Caki2 (cell line): ENCODE measurements at regions not wholly inside any gene's neighbourhood (a gene's known extent, or its start where the extent isn't known, plus 50 kb on each side); places are given as distances from the start of the nearest gene placed in this dataset.

Source experiments
- DNase-seq: peaks from one replicate; pipeline ENCODE4 v3.0.0-alpha.2; 2015; ENCODE audit warnings: low read depth
- in situ Hi-C: cut with HindIII; loops from 2 replicates; pipeline ENCODE4 v1.10.0; 2016; ENCODE audit warnings: low sequenced_read_pairs, low pct_unique_long_range_greater_than_20kb, mixed read lengths

DNA sequence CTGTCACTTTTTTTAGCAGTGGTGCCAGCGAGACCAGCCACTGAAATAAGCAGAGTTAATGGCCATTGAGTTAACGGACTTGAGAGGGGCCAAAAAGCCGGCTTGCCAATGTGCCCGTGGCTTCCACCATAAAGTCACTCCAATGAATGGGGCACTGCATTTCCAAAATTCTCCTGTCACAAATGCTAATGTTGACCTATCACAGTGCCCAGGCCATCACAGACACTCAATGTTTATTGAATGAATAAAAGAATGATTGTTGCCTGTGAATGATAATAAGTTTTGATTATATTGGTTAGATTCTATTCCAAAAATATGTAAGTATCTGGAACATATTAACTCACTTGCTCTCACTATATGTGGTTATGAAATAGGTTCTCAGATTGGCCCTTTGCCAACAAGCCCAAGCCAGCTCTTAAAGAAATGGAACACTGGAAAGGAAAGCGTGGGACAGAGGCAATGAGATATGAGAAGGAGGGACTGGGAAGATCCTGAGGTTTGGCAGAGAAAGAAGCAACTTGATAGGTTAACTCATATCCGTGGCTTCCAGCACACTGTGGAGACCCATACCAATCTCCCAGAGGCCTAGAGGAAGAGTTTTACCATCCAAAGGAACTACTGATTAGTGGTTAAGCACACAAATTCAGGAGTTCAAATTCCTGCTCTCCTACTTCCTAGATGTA is 108.7 kb downstream of the BTG1 start:
- in situ Hi-C loops: no loop called here
- no peak for DNase-seq

DNA sequence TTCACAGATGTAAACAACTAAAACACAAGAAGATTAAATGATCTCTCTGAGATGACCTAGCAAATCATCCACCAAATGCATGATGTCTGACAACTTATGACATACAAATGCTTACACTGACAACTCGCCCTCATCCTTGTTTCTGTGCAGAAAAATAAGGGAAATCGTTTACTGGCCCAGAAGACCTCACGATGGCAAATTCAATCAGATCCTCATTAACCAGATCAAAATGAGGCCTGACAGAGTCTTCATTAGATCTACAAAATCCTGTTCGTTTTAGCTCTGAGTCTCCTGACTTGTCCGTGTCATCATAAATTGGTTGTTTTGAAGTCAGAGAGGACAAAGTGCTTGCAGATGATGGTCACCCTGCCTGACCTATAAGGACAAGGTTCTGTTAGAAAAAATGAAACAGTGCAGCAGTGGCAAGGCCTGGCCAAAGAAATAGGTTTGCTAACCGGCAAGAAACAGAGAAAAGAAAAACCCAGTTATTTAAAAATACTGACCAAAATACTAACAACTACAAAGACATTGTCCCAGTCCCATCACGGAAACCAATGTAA is 109.5 kb downstream of the BTG1 start:
- in situ Hi-C loops: no loop called here

GRCh38 chr12:92035477-92035876 is 110.2 kb downstream of the BTG1 start:
- no peak for DNase-seq
- in situ Hi-C loops: no loop called here

More for the DNA sequence above, 109.5 kb downstream of the BTG1 start:
- no peak for DNase-seq

DNA sequence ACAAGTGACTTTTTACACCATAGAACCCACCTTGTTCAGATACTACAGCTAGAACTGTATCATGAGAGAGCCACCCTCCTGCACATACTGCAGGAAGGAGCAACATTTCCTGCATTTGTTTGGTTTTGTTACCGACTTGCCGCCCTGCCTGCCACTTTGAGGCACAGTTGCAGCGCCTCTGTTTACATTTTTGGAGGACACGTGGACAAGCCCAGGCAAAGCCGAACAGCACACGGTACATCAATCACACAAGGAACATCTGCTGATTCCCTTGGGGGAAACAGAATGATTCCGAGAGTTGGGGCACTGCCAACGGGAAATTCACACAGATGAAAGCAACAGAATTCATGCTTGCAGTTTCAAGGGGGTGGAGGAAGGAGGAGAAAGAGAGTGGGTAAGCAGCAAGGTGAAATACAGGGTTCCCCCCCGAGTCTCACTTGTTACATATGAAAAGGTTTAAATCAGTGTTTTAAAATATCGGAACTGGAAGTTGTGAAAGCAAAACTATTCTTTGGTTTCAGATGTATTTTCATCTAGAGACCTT is 110.7 kb downstream of the BTG1 start:
- in situ Hi-C loops: no loop called here
- peak; percentile 45 for DNase-seq

DNA sequence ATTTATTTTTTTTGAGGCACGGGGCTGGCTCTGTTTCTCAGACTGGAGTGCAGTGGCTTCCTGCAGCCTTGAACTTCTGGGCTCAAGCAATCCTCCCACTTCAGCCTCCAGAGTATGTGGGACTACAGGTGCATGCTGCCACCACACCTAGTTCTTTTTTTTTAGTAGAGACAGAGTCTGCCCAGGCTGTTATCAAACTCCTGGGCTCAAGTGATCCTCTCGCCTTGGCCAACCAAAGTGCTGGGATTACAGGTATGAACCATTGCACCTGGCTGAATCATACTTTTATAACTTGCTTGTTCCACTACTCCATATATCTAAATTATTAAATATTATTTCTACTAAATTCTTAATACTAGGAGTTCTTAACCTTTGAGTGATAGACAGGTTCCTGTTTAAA is 111.6 kb downstream of the BTG1 start:
- DNase-seq: no peak
- in situ Hi-C loops: no loop called here

DNA sequence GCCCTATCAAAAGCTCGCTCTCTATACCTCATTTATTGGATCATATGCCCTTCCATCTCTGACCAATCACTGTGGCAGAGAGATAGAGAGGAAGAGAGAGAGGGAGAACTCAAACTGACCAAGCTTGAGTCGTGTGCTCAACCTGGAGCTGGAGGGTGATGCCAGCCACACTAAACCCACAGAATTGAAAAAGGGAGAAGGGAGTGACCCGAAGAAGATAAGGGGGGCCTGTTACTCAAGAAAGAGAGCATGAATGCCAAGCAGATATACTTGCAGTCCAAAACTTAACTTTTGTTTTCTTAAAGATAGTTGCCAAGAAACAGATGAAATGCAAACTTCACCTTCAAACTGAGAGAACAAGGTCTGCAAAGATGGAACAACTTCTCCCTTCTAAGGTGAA is 112.7 kb downstream of the BTG1 start:
- in situ Hi-C loops: no loop called here
- DNase-seq: no peak

DNA sequence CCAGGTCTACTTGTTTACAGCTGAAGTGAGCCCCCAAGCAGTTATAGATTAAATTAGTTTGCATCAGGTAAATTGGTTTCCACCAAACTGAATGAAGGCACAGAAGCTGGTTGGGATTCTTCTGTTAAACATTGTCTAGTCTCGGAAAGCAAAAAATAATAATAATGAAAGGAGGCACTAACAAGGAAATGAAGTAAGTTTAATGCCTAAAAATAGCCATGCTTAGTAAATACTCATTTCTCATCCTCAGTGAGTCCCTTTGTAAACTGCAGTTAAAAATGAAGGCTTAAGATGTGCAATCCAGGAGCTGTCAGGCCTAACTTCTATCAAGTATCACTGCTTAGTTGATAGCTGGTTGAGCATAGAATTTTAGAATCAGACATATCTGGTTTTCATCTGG is 113.5 kb downstream of the BTG1 start:
- DNase-seq: no peak
- in situ Hi-C loops: no loop called here

DNA sequence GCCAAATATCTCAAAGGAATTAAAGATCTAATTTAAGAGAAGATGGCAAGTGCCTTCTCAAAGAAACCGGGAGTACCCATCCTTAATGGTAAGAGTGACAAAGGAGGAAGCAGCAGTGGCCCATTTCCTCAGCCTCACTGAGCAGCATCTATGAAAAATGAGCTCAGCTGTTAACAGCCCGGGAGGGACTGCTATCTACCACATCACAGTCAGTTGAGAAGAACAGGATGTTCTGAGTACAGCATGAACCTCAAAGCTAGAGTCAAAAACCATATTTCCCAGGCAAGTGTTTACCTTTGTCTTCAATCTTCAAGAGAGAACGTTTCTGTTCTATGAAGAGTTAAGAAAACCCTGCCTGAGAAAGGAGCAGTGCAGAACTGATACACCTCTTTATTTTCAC is 115.0 kb downstream of the BTG1 start:
- in situ Hi-C loops: no loop called here
- no peak for DNase-seq

GRCh38 chr12:92029902-92030586 is 115.6 kb downstream of the BTG1 start:
- in situ Hi-C loops: no loop called here
- no peak for DNase-seq

GRCh38 chr12:92029136-92029535 is 116.5 kb downstream of the BTG1 start:
- in situ Hi-C loops: no loop called here
- DNase-seq: no peak

GRCh38 chr12:92028441-92028709 is 117.3 kb downstream of the BTG1 start:
- DNase-seq: no peak
- in situ Hi-C loops: no loop called here

DNA sequence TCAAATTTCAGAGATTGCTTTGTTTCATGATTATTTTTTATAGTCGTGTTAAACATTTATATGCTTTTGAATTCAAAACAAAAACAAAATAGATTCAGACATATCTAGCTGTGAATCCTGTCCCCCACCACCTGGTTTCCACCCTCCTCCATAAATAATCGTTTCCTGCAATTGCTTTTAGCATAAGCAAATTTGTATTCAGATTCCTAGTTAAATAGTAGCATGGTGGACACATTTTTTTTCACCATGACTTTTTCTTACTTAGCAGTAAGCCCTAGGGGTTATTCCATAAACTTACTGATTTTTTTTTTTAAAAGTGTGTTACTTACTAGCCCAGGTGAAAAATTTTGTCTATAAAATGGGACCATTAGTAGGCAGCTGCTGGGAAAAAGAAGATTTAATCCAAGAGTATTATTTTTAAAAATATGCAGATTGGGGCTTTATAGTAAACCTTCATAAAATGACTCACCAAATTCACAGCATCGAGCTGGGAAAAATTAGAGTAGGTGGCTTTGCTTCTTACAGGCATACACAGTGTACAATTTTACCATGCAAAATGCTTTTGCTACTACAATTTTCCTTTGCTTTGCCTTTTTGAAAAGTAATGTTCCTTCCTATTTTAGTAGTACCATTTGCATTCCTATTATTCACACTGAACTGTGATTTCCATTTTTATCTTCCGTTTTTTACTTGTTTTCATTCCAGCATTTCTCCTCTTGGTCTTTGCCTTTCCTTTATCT is 117.8 kb downstream of the BTG1 start:
- in situ Hi-C loops: no loop called here
- DNase-seq: no peak

- DNase-seq: no peak
- in situ Hi-C loops: no loop called here
Measured at GRCh38 chr12:92027243-92027642, 118.4 kb downstream of the BTG1 start.

- in situ Hi-C loops: no loop called here
- no peak for DNase-seq
Measured at GRCh38 chr12:92025462-92026207, 120.0 kb downstream of the BTG1 start.

DNA sequence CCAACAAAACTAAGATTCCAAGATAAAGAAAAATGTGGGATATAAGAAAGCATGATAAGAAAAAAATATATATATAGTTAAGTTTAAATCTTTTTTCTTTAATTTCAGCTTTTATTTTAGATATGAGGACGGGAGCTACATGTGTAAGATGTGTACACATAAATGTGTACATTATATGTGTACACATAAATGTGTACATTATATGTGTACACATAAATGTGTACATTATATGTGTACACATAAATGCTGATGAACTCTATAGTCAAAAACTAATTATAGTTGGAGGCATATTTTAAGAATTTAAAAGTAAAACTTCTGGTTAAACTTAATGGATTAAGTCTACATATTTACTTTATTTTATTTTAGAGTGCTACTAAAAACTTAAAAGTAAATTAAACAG is 123.6 kb downstream of the BTG1 start:
- in situ Hi-C loops: no loop called here
- no peak for DNase-seq

GRCh38 chr12:92021666-92022035 is 124.0 kb downstream of the BTG1 start:
- in situ Hi-C loops: no loop called here
- no peak for DNase-seq

GRCh38 chr12:92020983-92021665 is 124.5 kb downstream of the BTG1 start:
- in situ Hi-C loops: no loop called here
- DNase-seq: no peak
